ENCODE measurements at regions not wholly inside any gene's neighbourhood (a gene's known extent, or its start where the extent isn't known, plus 50 kb on each side); places are given as distances from the start of the nearest gene placed in this dataset.

DNA sequence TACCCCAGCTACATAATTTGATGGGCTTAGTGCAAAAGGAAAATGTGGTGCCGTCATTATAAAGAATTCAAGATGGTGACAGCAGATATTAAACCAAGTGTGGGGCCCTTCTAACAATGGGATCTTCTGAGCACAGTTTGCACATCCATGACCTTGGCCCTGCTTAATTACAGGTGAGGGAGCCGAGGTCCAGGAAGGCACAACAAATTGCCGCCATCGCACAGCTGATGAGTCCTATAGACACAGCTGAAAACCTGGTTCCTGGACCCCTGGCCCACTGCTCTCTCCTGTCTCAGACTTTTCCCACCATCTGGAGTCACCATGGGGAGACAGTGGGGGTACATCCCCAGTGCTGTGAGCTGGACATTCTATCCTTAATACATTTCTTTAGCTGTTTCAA lies 95.8 kb upstream of the MAP4K3 start:
- no peak for TF ChIP-seq RAD21 (IDR thresholded peaks at IDR 0.05)
- no peak for TF ChIP-seq TAF1 (conservative IDR thresholded peaks at IDR 0.05)
- TF ChIP-seq JUND (IDR thresholded peaks at IDR 0.05), result no peak
- TF ChIP-seq, protein P1, sequence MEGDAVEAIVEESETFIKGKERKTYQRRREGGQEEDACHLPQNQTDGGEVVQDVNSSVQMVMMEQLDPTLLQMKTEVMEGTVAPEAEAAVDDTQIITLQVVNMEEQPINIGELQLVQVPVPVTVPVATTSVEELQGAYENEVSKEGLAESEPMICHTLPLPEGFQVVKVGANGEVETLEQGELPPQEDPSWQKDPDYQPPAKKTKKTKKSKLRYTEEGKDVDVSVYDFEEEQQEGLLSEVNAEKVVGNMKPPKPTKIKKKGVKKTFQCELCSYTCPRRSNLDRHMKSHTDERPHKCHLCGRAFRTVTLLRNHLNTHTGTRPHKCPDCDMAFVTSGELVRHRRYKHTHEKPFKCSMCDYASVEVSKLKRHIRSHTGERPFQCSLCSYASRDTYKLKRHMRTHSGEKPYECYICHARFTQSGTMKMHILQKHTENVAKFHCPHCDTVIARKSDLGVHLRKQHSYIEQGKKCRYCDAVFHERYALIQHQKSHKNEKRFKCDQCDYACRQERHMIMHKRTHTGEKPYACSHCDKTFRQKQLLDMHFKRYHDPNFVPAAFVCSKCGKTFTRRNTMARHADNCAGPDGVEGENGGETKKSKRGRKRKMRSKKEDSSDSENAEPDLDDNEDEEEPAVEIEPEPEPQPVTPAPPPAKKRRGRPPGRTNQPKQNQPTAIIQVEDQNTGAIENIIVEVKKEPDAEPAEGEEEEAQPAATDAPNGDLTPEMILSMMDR (IDR thresholded peaks at IDR 0.05; ENCODE audit: low read depth, low read length, missing input control), result no peak
- TF ChIP-seq MAX (IDR thresholded peaks at IDR 0.05), result no peak
